ENCODE measurements at regions not wholly inside any gene's neighbourhood (a gene's known extent, or its start where the extent isn't known, plus 50 kb on each side); places are given as distances from the start of the nearest gene placed in this dataset.
"Not testable (repeated sequence)": the region's sequence is repeated elsewhere in the genome, so short reads cannot be mapped to it uniquely, and the experiment has no call there.

GRCh38 chr12:94819011-94819410 is 168.7 kb upstream of the TMCC3 start:
- Histone ChIP-seq H3K27ac (no peak overlapping the region), H3K27me3 (no peaks in the 10 kb centered on the region), H3K9me3 (no peaks in the 10 kb centered on the region), H3K4me1 (no peaks in the 10 kb centered on the region), H3K36me3 (ENCODE audit: low read depth, missing control alignments) (no peaks in the 10 kb centered on the region), H3K4me3 (no peak overlapping the region)
- DNase-seq = no peak
- TF ChIP-seq, protein P1, sequence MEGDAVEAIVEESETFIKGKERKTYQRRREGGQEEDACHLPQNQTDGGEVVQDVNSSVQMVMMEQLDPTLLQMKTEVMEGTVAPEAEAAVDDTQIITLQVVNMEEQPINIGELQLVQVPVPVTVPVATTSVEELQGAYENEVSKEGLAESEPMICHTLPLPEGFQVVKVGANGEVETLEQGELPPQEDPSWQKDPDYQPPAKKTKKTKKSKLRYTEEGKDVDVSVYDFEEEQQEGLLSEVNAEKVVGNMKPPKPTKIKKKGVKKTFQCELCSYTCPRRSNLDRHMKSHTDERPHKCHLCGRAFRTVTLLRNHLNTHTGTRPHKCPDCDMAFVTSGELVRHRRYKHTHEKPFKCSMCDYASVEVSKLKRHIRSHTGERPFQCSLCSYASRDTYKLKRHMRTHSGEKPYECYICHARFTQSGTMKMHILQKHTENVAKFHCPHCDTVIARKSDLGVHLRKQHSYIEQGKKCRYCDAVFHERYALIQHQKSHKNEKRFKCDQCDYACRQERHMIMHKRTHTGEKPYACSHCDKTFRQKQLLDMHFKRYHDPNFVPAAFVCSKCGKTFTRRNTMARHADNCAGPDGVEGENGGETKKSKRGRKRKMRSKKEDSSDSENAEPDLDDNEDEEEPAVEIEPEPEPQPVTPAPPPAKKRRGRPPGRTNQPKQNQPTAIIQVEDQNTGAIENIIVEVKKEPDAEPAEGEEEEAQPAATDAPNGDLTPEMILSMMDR (IDR thresholded peaks at IDR 0.05) = no peak
- no peak for TF ChIP-seq POLR2A (IDR thresholded peaks at IDR 0.05)
- 91 to 92% methylated on average over 5 of the region's 5 CpGs for WGBS, 2 donors
- intact Hi-C loops (cut with DNase I; ENCODE audit: low total_unique reads) = no loop called here

DNA sequence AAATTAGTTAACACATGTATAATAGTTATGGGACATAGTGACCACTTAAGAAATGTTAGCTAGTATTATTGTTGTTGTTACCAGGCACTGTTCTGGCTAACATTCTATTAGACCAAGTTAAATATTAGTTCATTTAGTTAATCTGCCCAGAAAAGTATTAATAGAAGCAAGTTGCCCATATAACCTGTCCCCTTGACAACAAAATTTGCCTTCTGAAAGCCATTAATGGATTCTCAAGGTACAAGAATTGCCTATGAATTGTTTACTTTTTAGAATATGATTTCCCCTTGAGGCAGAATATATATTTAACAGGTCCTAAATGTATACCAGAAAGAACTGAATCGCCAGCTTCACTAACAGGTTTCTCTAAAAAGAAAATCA is 167.3 kb upstream of the TMCC3 start:
- no peaks in the 10 kb centered on the region for H3K4me1 ChIP-seq
- intact Hi-C loops (cut with DNase I; ENCODE audit: low total_unique reads) = no loop called here
- no peak overlapping the region for H3K4me3 ChIP-seq
- H3K36me3 ChIP-seq (ENCODE audit: low read depth, missing control alignments) = no peaks in the 10 kb centered on the region
- TF ChIP-seq, protein P1 (IDR thresholded peaks at IDR 0.05) = no peak
- no peak for TF ChIP-seq POLR2A (IDR thresholded peaks at IDR 0.05)
- no peaks in the 10 kb centered on the region for H3K27me3 ChIP-seq
- 84 to 90% methylated on average over 1 of the region's 1 CpG for WGBS, 2 donors
- no peaks in the 10 kb centered on the region for H3K9me3 ChIP-seq
- no peak overlapping the region for H3K27ac ChIP-seq
- no peak for DNase-seq

GRCh38 chr12:94817201-94817600 is 166.8 kb upstream of the TMCC3 start:
- H3K36me3 ChIP-seq (ENCODE audit: low read depth, missing control alignments); DNase-seq; H3K4me1 ChIP-seq; intact Hi-C loops (cut with DNase I; ENCODE audit: low total_unique reads); H3K27ac ChIP-seq; H3K4me3 ChIP-seq; H3K27me3 ChIP-seq; H3K9me3 ChIP-seq: not testable (repeated sequence)
- WGBS, 2 donors = 92 to 93% methylated on average over 15 of the region's 15 CpGs

GRCh38 chr12:94816746-94817145 is 166.4 kb upstream of the TMCC3 start:
- H3K9me3 ChIP-seq; H3K27ac ChIP-seq; DNase-seq; H3K36me3 ChIP-seq (ENCODE audit: low read depth, missing control alignments); intact Hi-C loops (cut with DNase I; ENCODE audit: low total_unique reads); H3K4me1 ChIP-seq; H3K27me3 ChIP-seq; H3K4me3 ChIP-seq: not testable (repeated sequence)
- WGBS, 2 donors = 63 to 74% methylated on average over 4 to 5 of the region's 5 CpGs

DNA sequence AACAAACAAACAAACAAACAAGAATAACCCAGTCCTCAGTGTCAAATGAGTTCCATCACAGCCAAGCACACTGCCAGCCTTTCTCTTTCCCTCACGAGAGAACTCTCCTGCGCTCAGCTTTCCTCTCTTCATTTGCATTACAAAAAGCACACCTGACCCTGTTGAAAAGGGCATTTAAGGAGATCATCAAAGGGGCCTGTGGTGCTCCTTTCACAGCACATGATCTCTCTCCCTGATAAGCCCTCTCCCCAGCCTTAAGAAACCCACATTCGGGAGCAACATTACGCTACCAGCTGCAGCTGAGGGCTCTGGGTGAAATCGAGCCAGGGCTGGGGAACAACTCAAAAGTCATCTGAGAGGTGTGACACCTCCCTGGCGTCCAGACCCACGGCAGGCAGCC is 165.6 kb upstream of the TMCC3 start:
- H3K9me3 ChIP-seq = no peaks in the 10 kb centered on the region
- no peak for DNase-seq

DNA sequence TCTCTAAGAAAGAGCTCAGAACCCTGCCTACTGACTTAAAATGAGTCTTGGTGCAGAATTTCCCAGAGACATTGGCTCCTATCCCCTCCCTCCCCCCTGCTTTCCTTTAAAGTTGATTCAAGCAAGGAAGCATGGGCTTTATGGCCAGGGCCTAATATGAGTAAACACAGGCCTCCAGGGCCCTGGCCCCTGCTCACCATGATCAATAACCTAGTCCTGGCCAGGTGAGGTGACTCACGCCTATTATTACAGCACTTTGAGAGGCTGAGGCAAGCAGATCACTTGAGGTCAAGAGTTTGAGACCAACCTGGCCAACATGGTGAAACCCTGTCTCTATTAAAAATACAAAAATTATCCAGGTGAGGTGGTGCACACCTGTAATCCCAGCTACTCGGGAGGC is 165.1 kb upstream of the TMCC3 start:
- Histone ChIP-seq H3K36me3 (ENCODE audit: low read depth, missing control alignments) (no peaks in the 10 kb centered on the region), H3K4me3 (no peak overlapping the region), H3K4me1 (no peaks in the 10 kb centered on the region), H3K9me3 (no peaks in the 10 kb centered on the region), H3K27me3 (no peaks in the 10 kb centered on the region), H3K27ac (no peak overlapping the region)
- TF ChIP-seq POLR2A (IDR thresholded peaks at IDR 0.05) = no peak
- TF ChIP-seq, protein P1 (IDR thresholded peaks at IDR 0.05) = no peak
- WGBS, 2 donors = 88 to 94% methylated on average over 2 of the region's 2 CpGs
- intact Hi-C loops (cut with DNase I; ENCODE audit: low total_unique reads) = no loop called here
- DNase-seq = no peak

More for the DNA sequence above, 165.6 kb upstream of the TMCC3 start:
- Histone ChIP-seq H3K4me1 (no peaks in the 10 kb centered on the region), H3K36me3 (ENCODE audit: low read depth, missing control alignments) (no peaks in the 10 kb centered on the region), H3K27me3 (no peaks in the 10 kb centered on the region), H3K27ac (no peak overlapping the region), H3K4me3 (no peak overlapping the region)
- intact Hi-C loops (cut with DNase I; ENCODE audit: low total_unique reads) = no loop called here
- WGBS, 2 donors = 69 to 73% methylated on average over 7 of the region's 7 CpGs
- TF ChIP-seq POLR2A (IDR thresholded peaks at IDR 0.05) = no peak
- TF ChIP-seq, protein P1 (IDR thresholded peaks at IDR 0.05) = no peak

Data from testis (tissue), 2 donors.